HL-60 (cell line): ENCODE measurements at regions not wholly inside any gene's neighbourhood (a gene's known extent, or its start where the extent isn't known, plus 50 kb on each side); places are given as distances from the start of the nearest gene placed in this dataset.

Experiments used
- DNase-seq, 2 experiments: peaks; one replicate each; pipeline ENCODE4 v3.0.0-alpha.2; 2010 to 2020; ENCODE audit warnings: low read depth in 1 of 2, low spot score in 1 of 2
- H3K27ac ChIP-seq: fragments of 250-450 bp; sonication (Bioruptor Pico); replicated peaks from 2 replicates; pipeline ENCODE4 v1.5.1; 2020; ENCODE audit warnings: mild to moderate bottlenecking, moderate library complexity
- H3K27me3 ChIP-seq: fragments of 250-450 bp; sonication (Bioruptor Pico); 2 replicates; pipeline ENCODE4 v1.5.1; 2021; ENCODE audit warnings: mild to moderate bottlenecking, moderate library complexity; ENCODE audit not compliant: insufficient read depth, poor library complexity, severe bottlenecking
- H3K4me3 ChIP-seq: replicated peaks from 2 replicates; pipeline ENCODE4 v1.5.1; 2011; ENCODE audit warnings: mild to moderate bottlenecking, control low read depth, low read length; ENCODE audit not compliant: insufficient read depth
- CTCF ChIP-seq: IDR thresholded peaks from one replicate; pipeline ENCODE4 v1.5.1; 2011; ENCODE audit warnings: low read length, control low read depth, inconsistent platforms; ENCODE audit not compliant: insufficient read depth
- GABPA ChIP-seq: IDR thresholded peaks from 2 replicates; pipeline ENCODE4 v1.6.1; 2012; ENCODE audit warnings: low read depth
- POLR2AphosphoS5 ChIP-seq: IDR thresholded peaks from 2 replicates; pipeline ENCODE4 v1.6.1; 2012; ENCODE audit warnings: low read depth
- REST ChIP-seq: IDR thresholded peaks from 2 replicates; pipeline ENCODE4 v1.6.1; 2012; ENCODE audit warnings: low read depth; ENCODE audit not compliant: insufficient replicate concordance
- SPI1 ChIP-seq: IDR thresholded peaks from 2 replicates; pipeline ENCODE4 v1.6.1; 2012; ENCODE audit warnings: low read depth, mild to moderate bottlenecking, borderline replicate concordance

GRCh38 chr7:41047211-41047610, 655.7 kb downstream of the INHBA start:
- no peak overlapping the region for H3K4me3 ChIP-seq
- H3K27ac ChIP-seq, result no peak overlapping the region
- no peak for TF ChIP-seq REST
- TF ChIP-seq CTCF, result no peak
- no peak for DNase-seq
- H3K27me3 ChIP-seq, result no peaks in the 10 kb centered on the region

- DNase-seq, result no peak
- no peak overlapping the region for H3K4me3 ChIP-seq
- TF ChIP-seq REST (no peak), SPI1 (no peak), CTCF (no peak), POLR2AphosphoS5 (no peak)
- H3K27ac ChIP-seq, result no peak overlapping the region
- no peaks in the 10 kb centered on the region for H3K27me3 ChIP-seq
Measured at GRCh38 chr7:41046776-41047175, 656.1 kb downstream of the INHBA start.

- Histone ChIP-seq H3K27ac (no peak overlapping the region), H3K4me3 (no peak overlapping the region), H3K27me3 (no peaks in the 10 kb centered on the region)
- no peak for DNase-seq
- no peak for TF ChIP-seq SPI1
- no peak for TF ChIP-seq POLR2AphosphoS5
- TF ChIP-seq GABPA, result no peak
- no peak for TF ChIP-seq CTCF
- TF ChIP-seq REST, result no peak
Measured at GRCh38 chr7:41046221-41046761, 656.6 kb downstream of the INHBA start.
